Progenitor cell of endocrine pancreas (in vitro differentiated cells): ENCODE measurements at regions not wholly inside any gene's neighbourhood (a gene's known extent, or its start where the extent isn't known, plus 50 kb on each side); places are given as distances from the start of the nearest gene placed in this dataset.

ENCODE experiments used
- DNase-seq: peaks from one replicate; pipeline ENCODE4 v3.0.0; 2021; ENCODE audit warnings: low spot score; ENCODE audit not compliant: unreplicated experiment
- H3K27ac Mint-ChIP-seq: 2 replicates; pipeline ENCODE4 v1.8.0; 2021; ENCODE audit warnings: mild to moderate bottlenecking, moderate library complexity, mixed read lengths
- H3K27me3 Mint-ChIP-seq: 2 replicates; pipeline ENCODE4 v1.8.0; 2021; ENCODE audit warnings: mixed read lengths
- H3K36me3 Mint-ChIP-seq: 2 replicates; pipeline ENCODE4 v1.8.0; 2022; ENCODE audit warnings: mixed read lengths; ENCODE audit not compliant: insufficient read depth
- H3K4me1 Mint-ChIP-seq: 2 replicates; pipeline ENCODE4 v1.8.0; 2021; ENCODE audit warnings: low read depth, mixed read lengths
- H3K4me3 Mint-ChIP-seq: 2 replicates; pipeline ENCODE4 v1.8.0; 2021; ENCODE audit warnings: low read depth, mild to moderate bottlenecking, moderate library complexity, mixed read lengths
- H3K9me3 Mint-ChIP-seq: 2 replicates; pipeline ENCODE4 v1.8.0; 2021; ENCODE audit warnings: low read depth, mixed read lengths
- TF ChIP-seq, protein P1 (sequence below): fragments of 200-600 bp; sonication (generic); IDR thresholded peaks from one replicate; pipeline ENCODE4 v1.5.0; 2021; ENCODE audit warnings: antibody characterized with exemption, mild to moderate bottlenecking; ENCODE audit not compliant: unreplicated experiment

DNA sequence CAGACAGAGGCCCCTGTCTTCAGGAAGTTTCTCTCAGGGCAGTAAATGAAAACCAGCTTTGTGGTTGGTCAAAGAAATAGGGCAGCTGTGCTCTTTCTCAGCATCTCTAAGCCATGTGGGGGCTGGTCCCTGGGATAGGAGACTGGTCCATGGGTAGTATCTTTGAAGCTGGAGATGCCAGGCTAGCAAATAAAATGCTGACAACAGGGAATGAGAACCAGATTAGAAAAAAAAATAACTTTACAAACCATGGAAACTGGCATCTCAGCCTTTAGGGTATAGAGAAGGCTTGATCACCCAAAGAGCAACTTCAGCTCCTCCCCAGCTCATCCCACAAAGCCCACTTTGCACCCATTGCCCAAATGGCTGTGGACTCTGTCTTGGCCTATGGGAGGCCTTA is 138.1 kb downstream of the TTC32 start:
- peaks cover 13% of the 10 kb centered on the region for H3K4me1 Mint-ChIP-seq
- no peaks in the 10 kb centered on the region for H3K27me3 Mint-ChIP-seq
- peaks cover 5% of the 10 kb centered on the region for H3K9me3 Mint-ChIP-seq
- no peaks in the 10 kb centered on the region for H3K36me3 Mint-ChIP-seq
- H3K4me3 Mint-ChIP-seq: no peak overlapping the region
- no peak overlapping the region for H3K27ac Mint-ChIP-seq
- TF ChIP-seq, protein P1, sequence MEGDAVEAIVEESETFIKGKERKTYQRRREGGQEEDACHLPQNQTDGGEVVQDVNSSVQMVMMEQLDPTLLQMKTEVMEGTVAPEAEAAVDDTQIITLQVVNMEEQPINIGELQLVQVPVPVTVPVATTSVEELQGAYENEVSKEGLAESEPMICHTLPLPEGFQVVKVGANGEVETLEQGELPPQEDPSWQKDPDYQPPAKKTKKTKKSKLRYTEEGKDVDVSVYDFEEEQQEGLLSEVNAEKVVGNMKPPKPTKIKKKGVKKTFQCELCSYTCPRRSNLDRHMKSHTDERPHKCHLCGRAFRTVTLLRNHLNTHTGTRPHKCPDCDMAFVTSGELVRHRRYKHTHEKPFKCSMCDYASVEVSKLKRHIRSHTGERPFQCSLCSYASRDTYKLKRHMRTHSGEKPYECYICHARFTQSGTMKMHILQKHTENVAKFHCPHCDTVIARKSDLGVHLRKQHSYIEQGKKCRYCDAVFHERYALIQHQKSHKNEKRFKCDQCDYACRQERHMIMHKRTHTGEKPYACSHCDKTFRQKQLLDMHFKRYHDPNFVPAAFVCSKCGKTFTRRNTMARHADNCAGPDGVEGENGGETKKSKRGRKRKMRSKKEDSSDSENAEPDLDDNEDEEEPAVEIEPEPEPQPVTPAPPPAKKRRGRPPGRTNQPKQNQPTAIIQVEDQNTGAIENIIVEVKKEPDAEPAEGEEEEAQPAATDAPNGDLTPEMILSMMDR: no peak
- DNase-seq: no peak

- H3K27me3 Mint-ChIP-seq: no peaks in the 10 kb centered on the region
- peak overlapping the region; percentile 65 for H3K27ac Mint-ChIP-seq
- TF ChIP-seq, protein P1: no peak
- peaks cover 5% of the 10 kb centered on the region for H3K9me3 Mint-ChIP-seq
- no peak overlapping the region for H3K4me3 Mint-ChIP-seq
- H3K36me3 Mint-ChIP-seq: no peaks in the 10 kb centered on the region
- no peak for DNase-seq
- H3K4me1 Mint-ChIP-seq: peaks cover 13% of the 10 kb centered on the region
These were observed 138.7 kb downstream of the TTC32 start for GRCh38 chr2:19762959-19763605.

GRCh38 chr2:19762142-19762541 is 139.6 kb downstream of the TTC32 start:
- peaks cover 5% of the 10 kb centered on the region for H3K9me3 Mint-ChIP-seq
- TF ChIP-seq, protein P1: no peak
- H3K4me1 Mint-ChIP-seq: peaks cover 13% of the 10 kb centered on the region
- H3K36me3 Mint-ChIP-seq: no peaks in the 10 kb centered on the region
- H3K4me3 Mint-ChIP-seq: no peak overlapping the region
- H3K27ac Mint-ChIP-seq: no peak overlapping the region
- H3K27me3 Mint-ChIP-seq: no peaks in the 10 kb centered on the region
- DNase-seq: no peak

- H3K27ac Mint-ChIP-seq: no peak overlapping the region
- no peak overlapping the region for H3K4me3 Mint-ChIP-seq
- TF ChIP-seq, protein P1: no peak
- H3K4me1 Mint-ChIP-seq: peaks cover 13% of the 10 kb centered on the region
- no peak for DNase-seq
- no peaks in the 10 kb centered on the region for H3K27me3 Mint-ChIP-seq
- H3K9me3 Mint-ChIP-seq: peaks cover 4% of the 10 kb centered on the region
- H3K36me3 Mint-ChIP-seq: no peaks in the 10 kb centered on the region
These were observed 141.9 kb downstream of the TTC32 start for GRCh38 chr2:19759880-19760279.

- Mint-ChIP-seq H3K9me3 (no peaks in the 10 kb centered on the region), H3K27ac (no peak overlapping the region), H3K36me3 (no peaks in the 10 kb centered on the region), H3K27me3 (peaks cover 3% of the 10 kb centered on the region), H3K4me3 (no peak overlapping the region), H3K4me1 (peaks cover 8% of the 10 kb centered on the region)
- DNase-seq: no peak
- TF ChIP-seq, protein P1: no peak
These were observed 143.1 kb downstream of the TTC32 start for GRCh38 chr2:19758658-19759057.
